ENCODE measurements at regions not wholly inside any gene's neighbourhood (a gene's known extent, or its start where the extent isn't known, plus 50 kb on each side); places are given as distances from the start of the nearest gene placed in this dataset.

DNA sequence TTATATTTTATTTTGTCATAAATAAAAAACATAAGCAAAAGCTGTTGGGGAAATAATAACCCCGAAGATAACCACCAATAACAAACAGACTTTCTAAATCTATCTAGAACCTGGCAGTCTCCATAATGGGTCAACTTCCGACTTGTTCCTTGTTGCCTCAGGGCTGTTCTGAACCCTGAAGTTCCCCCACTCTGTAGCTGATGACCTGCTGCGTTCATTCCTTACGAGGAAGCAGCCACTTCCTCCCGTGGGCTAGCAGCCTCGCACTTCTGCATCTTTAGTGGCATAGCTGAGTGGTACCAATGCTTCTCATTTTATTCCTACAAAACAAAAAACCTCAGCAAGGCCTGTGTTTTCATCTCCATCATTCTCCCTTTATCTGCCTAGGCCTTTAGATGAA is 103.0 kb downstream of the PLEKHG1 start:
- Mint-ChIP-seq H3K4me3 (no peak overlapping the region), H3K36me3 (no peaks in the 10 kb centered on the region)

DNA sequence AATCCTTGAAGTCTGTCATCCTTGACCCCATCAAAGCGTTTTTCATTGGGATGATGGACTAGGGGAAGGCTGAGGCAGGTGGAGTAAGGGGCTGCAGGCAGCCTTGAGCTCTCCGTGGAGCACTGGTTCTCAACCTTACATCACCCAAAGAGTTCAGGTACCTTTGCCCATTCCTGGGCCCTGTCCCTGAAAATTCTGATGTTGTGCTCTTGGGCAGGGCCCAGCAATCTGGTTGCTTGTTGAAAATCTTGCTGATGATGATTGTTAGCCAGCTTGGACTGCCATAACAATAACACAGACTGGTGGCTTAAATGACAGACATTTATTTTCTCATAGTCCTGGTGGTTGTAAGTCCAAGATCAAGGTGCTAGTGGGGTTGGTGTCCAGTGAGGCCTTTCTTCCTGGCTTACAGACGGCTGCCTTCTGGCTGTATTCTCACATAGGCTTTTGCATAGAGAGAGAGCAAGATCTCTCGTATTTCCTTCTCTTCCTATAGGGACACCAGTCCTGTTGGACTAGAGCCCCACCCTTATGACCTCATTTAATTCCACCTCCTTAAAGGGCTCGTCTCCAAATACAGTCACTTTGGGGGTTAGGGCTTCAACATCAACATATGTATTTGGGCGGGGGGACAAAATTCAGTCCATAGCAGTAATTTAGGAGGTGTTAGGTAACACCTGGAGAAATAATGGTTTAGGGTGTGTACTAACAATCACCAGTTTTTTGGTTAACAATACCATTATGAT is 104.9 kb downstream of the PLEKHG1 start:
- DNase-seq (ENCODE audit: extremely low spot score, unreplicated experiment) = no peak
- Mint-ChIP-seq H3K4me3 (peak overlapping the region; percentile 68), H3K9me3 (peaks cover 3% of the 10 kb centered on the region), H3K27ac (peak overlapping the region; percentile 89), H3K36me3 (no peaks in the 10 kb centered on the region), H3K4me1 (ENCODE audit: unreplicated experiment) (peaks cover 39% of the 10 kb centered on the region), H3K27me3 (no peaks in the 10 kb centered on the region)
- TF ChIP-seq, protein P1, sequence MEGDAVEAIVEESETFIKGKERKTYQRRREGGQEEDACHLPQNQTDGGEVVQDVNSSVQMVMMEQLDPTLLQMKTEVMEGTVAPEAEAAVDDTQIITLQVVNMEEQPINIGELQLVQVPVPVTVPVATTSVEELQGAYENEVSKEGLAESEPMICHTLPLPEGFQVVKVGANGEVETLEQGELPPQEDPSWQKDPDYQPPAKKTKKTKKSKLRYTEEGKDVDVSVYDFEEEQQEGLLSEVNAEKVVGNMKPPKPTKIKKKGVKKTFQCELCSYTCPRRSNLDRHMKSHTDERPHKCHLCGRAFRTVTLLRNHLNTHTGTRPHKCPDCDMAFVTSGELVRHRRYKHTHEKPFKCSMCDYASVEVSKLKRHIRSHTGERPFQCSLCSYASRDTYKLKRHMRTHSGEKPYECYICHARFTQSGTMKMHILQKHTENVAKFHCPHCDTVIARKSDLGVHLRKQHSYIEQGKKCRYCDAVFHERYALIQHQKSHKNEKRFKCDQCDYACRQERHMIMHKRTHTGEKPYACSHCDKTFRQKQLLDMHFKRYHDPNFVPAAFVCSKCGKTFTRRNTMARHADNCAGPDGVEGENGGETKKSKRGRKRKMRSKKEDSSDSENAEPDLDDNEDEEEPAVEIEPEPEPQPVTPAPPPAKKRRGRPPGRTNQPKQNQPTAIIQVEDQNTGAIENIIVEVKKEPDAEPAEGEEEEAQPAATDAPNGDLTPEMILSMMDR (conservative IDR thresholded peaks at IDR 0.05) = no peak

More for the DNA sequence above, 103.0 kb downstream of the PLEKHG1 start:
- TF ChIP-seq, protein P1 (conservative IDR thresholded peaks at IDR 0.05) = no peak
- Mint-ChIP-seq H3K27me3 (no peaks in the 10 kb centered on the region), H3K27ac (no peak overlapping the region), H3K4me1 (ENCODE audit: unreplicated experiment) (peaks cover 38% of the 10 kb centered on the region), H3K9me3 (peaks cover 3% of the 10 kb centered on the region)
- DNase-seq (ENCODE audit: extremely low spot score, unreplicated experiment) = no peak

DNA sequence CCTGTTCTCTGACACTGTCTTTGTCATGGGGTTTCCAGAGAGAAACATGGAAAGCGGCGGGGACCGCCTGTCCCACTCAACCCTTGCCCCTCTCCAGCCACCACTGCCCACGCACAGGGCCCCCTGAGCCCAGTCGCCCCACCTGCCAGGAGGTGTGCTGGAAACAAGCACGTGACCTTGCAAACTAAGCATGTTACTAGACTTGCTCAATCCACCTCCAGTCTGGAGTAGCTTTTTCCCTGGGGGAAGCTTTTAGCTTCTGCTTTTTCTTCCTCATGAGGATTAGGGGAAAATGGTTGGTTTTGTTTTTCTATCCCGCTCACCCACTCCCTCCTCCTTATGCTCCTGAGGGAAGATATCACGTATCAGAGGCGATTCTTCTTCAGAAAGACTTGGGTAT is 105.7 kb downstream of the PLEKHG1 start:
- H3K4me1 Mint-ChIP-seq (ENCODE audit: unreplicated experiment) = peaks cover 43% of the 10 kb centered on the region
- H3K27me3 Mint-ChIP-seq = no peaks in the 10 kb centered on the region
- TF ChIP-seq, protein P1 (conservative IDR thresholded peaks at IDR 0.05) = no peak
- peaks cover 3% of the 10 kb centered on the region for H3K9me3 Mint-ChIP-seq
- H3K36me3 Mint-ChIP-seq = no peaks in the 10 kb centered on the region
- H3K4me3 Mint-ChIP-seq = peak overlapping the region; percentile 12
- H3K27ac Mint-ChIP-seq = peak overlapping the region; percentile 89
- no peak for DNase-seq (ENCODE audit: extremely low spot score, unreplicated experiment)

DNA sequence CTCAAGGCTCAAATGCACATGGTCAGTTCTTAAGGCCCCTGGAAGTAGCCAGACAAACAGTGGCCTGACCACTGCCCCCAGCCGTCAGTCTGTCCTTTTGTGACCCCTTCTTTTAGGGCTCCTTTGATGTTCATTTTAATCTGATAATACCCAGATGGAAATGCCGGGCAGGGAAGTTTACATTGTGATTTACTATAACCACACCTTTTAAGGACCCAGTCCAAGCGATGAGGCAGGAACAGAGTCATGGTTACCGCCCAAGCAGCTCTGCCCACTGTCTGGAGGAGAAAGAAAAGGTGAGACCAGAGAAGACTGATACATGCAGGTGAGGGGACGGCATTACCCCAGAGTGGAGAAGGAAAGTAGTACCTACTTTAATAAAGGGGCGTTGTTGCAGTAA is 110.6 kb downstream of the PLEKHG1 start:
- no peak for DNase-seq (ENCODE audit: extremely low spot score, unreplicated experiment)
- Mint-ChIP-seq H3K36me3 (no peaks in the 10 kb centered on the region), H3K27me3 (no peaks in the 10 kb centered on the region), H3K4me3 (peak overlapping the region; percentile 54), H3K9me3 (peaks cover 4% of the 10 kb centered on the region), H3K4me1 (ENCODE audit: unreplicated experiment) (peaks cover 49% of the 10 kb centered on the region), H3K27ac (peak overlapping the region; percentile 70)
- TF ChIP-seq, protein P1 (conservative IDR thresholded peaks at IDR 0.05) = no peak

DNA sequence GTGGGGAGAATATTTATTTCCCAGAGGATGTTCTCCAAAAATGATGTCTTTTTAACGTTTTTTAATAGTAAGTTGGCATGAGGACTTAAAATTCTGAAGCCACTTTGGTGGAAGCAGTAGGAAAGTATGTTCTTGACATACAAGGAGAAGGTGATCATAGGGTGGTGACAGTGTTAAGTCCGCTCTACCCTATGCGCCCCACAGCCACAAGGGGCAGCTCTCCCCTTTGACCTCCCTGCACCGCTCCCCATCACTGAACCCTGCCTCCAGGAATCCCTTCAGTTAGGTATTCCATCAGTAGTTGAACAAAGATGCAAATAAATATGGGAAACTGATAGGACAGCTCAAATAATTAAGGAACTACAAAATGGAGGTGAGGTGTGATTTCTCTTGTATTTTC is 111.4 kb downstream of the PLEKHG1 start:
- Mint-ChIP-seq H3K27me3 (no peaks in the 10 kb centered on the region), H3K9me3 (peaks cover 4% of the 10 kb centered on the region), H3K4me1 (ENCODE audit: unreplicated experiment) (peaks cover 41% of the 10 kb centered on the region), H3K4me3 (no peak overlapping the region), H3K27ac (no peak overlapping the region), H3K36me3 (no peaks in the 10 kb centered on the region)
- TF ChIP-seq, protein P1 (conservative IDR thresholded peaks at IDR 0.05) = no peak
- DNase-seq (ENCODE audit: extremely low spot score, unreplicated experiment) = no peak
